SK-N-SH treated with all-trans-retinoic acid at 6 μM for 48 hours (cell line): ENCODE measurements at regions not wholly inside any gene's neighbourhood (a gene's known extent, or its start where the extent isn't known, plus 50 kb on each side); places are given as distances from the start of the nearest gene placed in this dataset.

ENCODE experiments used
- BACH2 ChIP-seq: fragments of 250-450 bp; sonication (Bioruptor Pico); IDR thresholded peaks from 2 replicates; pipeline ENCODE4 v1.9.0; 2021; ENCODE audit warnings: mild to moderate bottlenecking, borderline replicate concordance
- CSDC2 ChIP-seq: fragments of 250-450 bp; sonication (Bioruptor Pico); IDR thresholded peaks from 2 replicates; pipeline ENCODE4 v1.5.0; 2020; ENCODE audit warnings: mild to moderate bottlenecking, moderate library complexity
- CSRNP3 ChIP-seq: fragments of 250-450 bp; sonication (Bioruptor Pico); IDR thresholded peaks from 2 replicates; pipeline ENCODE4 v1.5.1; 2021; ENCODE audit warnings: mild to moderate bottlenecking, moderate library complexity
- ESRRG ChIP-seq: fragments of 250-450 bp; sonication (Bioruptor Pico); IDR thresholded peaks from 2 replicates; pipeline ENCODE4 v1.6.1; 2021; ENCODE audit warnings: mild to moderate bottlenecking
- ISL1 ChIP-seq: fragments of 250-450 bp; sonication (Bioruptor Pico); IDR thresholded peaks from 2 replicates; pipeline ENCODE4 v2.1.2; 2022; ENCODE audit warnings: mild to moderate bottlenecking, moderate library complexity
- PATZ1 ChIP-seq: fragments of 250-450 bp; sonication (Bioruptor Pico); IDR thresholded peaks from 2 replicates; pipeline ENCODE4 v1.8.0; 2020; ENCODE audit warnings: mild to moderate bottlenecking, moderate library complexity, borderline replicate concordance
- PPARA ChIP-seq: fragments of 250-450 bp; sonication (Bioruptor Pico); IDR thresholded peaks from 2 replicates; pipeline ENCODE4 v1.5.0; 2020; ENCODE audit warnings: mild to moderate bottlenecking, borderline replicate concordance
- RARB ChIP-seq: fragments of 250-450 bp; sonication (Bioruptor Pico); IDR thresholded peaks from 2 replicates; pipeline ENCODE4 v1.8.0; 2021; ENCODE audit warnings: mild to moderate bottlenecking, moderate library complexity
- TOX ChIP-seq: fragments of 250-450 bp; sonication (Bioruptor Pico); IDR thresholded peaks from 2 replicates; pipeline ENCODE4 v1.8.0; 2021; ENCODE audit warnings: mild to moderate bottlenecking, moderate library complexity, borderline replicate concordance
- ZFP3 ChIP-seq: fragments of 250-450 bp; sonication (Bioruptor Pico); IDR thresholded peaks from 2 replicates; pipeline ENCODE4 v1.5.0; 2020; ENCODE audit warnings: mild to moderate bottlenecking, moderate library complexity
- ZFP30 ChIP-seq: fragments of 450-650 bp; formaldehyde crosslinking; IDR thresholded peaks from 2 replicates; pipeline ENCODE4 v1.5.0; 2022; ENCODE audit warnings: mild to moderate bottlenecking, moderate library complexity
- ZNF8 ChIP-seq: fragments of 450-650 bp; formaldehyde crosslinking; IDR thresholded peaks from 2 replicates; pipeline ENCODE4 v1.5.0; 2020; ENCODE audit warnings: mild to moderate bottlenecking, moderate library complexity

GRCh38 chr7:34281260-34281659 is 375.9 kb downstream of the BMPER start:
- no peak for TF ChIP-seq PATZ1 (CRISPR knock-in tag)
- no peak for TF ChIP-seq ZFP30
- no peak for TF ChIP-seq BACH2 (CRISPR knock-in tag)
- TF ChIP-seq PPARA (CRISPR knock-in tag) = no peak
- TF ChIP-seq CSRNP3 (CRISPR knock-in tag) = no peak
- no peak for TF ChIP-seq ZNF8 (CRISPR knock-in tag)
- TF ChIP-seq ISL1 (CRISPR knock-in tag) = no peak
- TF ChIP-seq TOX (CRISPR knock-in tag) = no peak
- no peak for TF ChIP-seq ESRRG (CRISPR knock-in tag)
- no peak for TF ChIP-seq CSDC2 (CRISPR knock-in tag)
- no peak for TF ChIP-seq ZFP3 (CRISPR knock-in tag)
- TF ChIP-seq RARB = no peak
